Uterus (tissue), 2 donors: ENCODE measurements at regions not wholly inside any gene's neighbourhood (a gene's known extent, or its start where the extent isn't known, plus 50 kb on each side); places are given as distances from the start of the nearest gene placed in this dataset.
"Not testable (repeated sequence)": the region's sequence is repeated elsewhere in the genome, so short reads cannot be mapped to it uniquely, and the experiment has no call there.

ENCODE experiments used
- POLR2A ChIP-seq, 2 donors: fragments of 450-650 bp; IDR thresholded peaks; one replicate each; pipeline ENCODE4 v1.6.1; 2016; ENCODE audit warnings: antibody characterized with exemption in 2 of 2, mild to moderate bottlenecking in 1 of 2, moderate library complexity in 1 of 2
- TF ChIP-seq, protein P1 (sequence below), 4 experiments: fragments of 200-600 bp in 2 of 4; fragments of 450-650 bp in 2 of 4; sonication (generic) in 2 of 4; IDR thresholded peaks; one replicate each; pipeline ENCODE4 v1.5.1; 2016 to 2019; ENCODE audit warnings: antibody characterized with exemption in 4 of 4, mild to moderate bottlenecking in 2 of 4, moderate library complexity in 1 of 4

DNA sequence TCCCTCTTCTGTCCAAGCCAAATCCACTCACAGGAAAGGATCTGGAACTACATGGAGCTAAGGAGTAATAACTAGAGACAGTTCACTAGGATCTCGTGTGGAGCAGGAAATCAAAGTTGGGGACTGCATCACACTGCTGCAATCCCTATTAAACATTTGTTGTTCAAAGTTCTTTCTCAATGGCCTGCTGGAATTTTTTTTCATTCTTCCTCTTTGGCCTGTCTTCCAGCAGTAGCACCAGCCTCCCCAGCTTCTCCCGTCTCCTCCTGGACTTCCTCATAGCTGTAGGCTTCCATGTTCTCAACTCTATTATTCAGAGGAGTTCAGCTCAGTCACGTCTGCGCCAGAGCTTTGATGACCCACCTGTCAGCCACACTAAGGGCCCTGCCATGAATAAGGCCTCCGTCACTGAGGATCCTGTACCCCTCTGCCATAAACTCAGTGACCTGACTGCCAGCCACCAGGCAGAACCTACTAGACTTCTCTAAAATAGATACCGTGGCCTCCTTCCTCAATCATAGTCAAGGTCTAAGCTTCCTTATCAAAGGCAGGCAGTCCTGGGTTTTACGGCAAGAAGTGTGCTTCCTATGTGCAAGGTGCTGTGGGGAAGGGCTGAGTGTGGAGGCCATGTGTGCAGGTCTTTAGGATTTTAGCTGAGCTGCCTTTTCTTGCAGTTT, 60.9 kb upstream of the PLGLB2 start:
- TF ChIP-seq, protein P1, sequence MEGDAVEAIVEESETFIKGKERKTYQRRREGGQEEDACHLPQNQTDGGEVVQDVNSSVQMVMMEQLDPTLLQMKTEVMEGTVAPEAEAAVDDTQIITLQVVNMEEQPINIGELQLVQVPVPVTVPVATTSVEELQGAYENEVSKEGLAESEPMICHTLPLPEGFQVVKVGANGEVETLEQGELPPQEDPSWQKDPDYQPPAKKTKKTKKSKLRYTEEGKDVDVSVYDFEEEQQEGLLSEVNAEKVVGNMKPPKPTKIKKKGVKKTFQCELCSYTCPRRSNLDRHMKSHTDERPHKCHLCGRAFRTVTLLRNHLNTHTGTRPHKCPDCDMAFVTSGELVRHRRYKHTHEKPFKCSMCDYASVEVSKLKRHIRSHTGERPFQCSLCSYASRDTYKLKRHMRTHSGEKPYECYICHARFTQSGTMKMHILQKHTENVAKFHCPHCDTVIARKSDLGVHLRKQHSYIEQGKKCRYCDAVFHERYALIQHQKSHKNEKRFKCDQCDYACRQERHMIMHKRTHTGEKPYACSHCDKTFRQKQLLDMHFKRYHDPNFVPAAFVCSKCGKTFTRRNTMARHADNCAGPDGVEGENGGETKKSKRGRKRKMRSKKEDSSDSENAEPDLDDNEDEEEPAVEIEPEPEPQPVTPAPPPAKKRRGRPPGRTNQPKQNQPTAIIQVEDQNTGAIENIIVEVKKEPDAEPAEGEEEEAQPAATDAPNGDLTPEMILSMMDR (IDR thresholded peaks at IDR 0.05), result not testable (repeated sequence)
- not testable (repeated sequence) for TF ChIP-seq POLR2A (IDR thresholded peaks at IDR 0.05)
